ENCODE measurements at regions not wholly inside any gene's neighbourhood (a gene's known extent, or its start where the extent isn't known, plus 50 kb on each side); places are given as distances from the start of the nearest gene placed in this dataset.

- intact Hi-C loops (cut with micrococcal nuclease; ENCODE audit: unreplicated experiment), result no loop called here
- Histone ChIP-seq H4K20me1 (ENCODE audit: insufficient read depth) (no peaks in the 10 kb centered on the region), H3K79me2 (ENCODE audit: low read depth) (no peaks in the 10 kb centered on the region), H3K27me3 (ENCODE audit: insufficient read depth, low read depth) (no peaks in the 10 kb centered on the region), H3K4me2 (no peak overlapping the region), H3K4me3 (no peak overlapping the region), H3K4me1 (replicated peaks; ENCODE audit: insufficient read depth) (no peaks in the 10 kb centered on the region), H3K9me3 (ENCODE audit: insufficient read depth, low read depth) (no peaks in the 10 kb centered on the region; the same call in 1 of the 2 replicates), H3K9me2 (ENCODE audit: insufficient read depth) (no peaks in the 10 kb centered on the region), H2AFZ (no peak overlapping the region), H3K36me3 (ENCODE audit: low read depth) (no peaks in the 10 kb centered on the region), H3K27ac (no peak overlapping the region), H3F3A (ENCODE audit: insufficient read depth, low read depth) (no peaks in the 10 kb centered on the region)
- ChIA-PET POLR2A (ENCODE audit: unreplicated experiment) (no interaction called here), CTCF (no interaction called here)
- DNase-seq, result no peak
- no TSS peak for BruUV-seq (replicated peaks)
- TF ChIP-seq CTCF (conservative IDR thresholded peaks at IDR 0.05) (no peak), EZH2 (IDR thresholded peaks at IDR 0.05; ENCODE audit: low read depth) (no peak)
These were observed 121.3 kb upstream of the TBL1XR1 start for GRCh38 chr3:177318559-177318958.

- BruUV-seq (replicated peaks), result no TSS peak
- Histone ChIP-seq H3K27ac (no peak overlapping the region), H3F3A (ENCODE audit: insufficient read depth, low read depth) (no peaks in the 10 kb centered on the region), H3K4me3 (no peak overlapping the region), H3K4me2 (no peak overlapping the region), H4K20me1 (ENCODE audit: insufficient read depth) (no peaks in the 10 kb centered on the region), H3K36me3 (ENCODE audit: low read depth) (no peaks in the 10 kb centered on the region), H3K79me2 (ENCODE audit: low read depth) (no peaks in the 10 kb centered on the region), H3K27me3 (ENCODE audit: insufficient read depth, low read depth) (no peaks in the 10 kb centered on the region), H3K4me1 (replicated peaks; ENCODE audit: insufficient read depth) (no peaks in the 10 kb centered on the region), H3K9me2 (ENCODE audit: insufficient read depth) (no peaks in the 10 kb centered on the region), H3K9me3 (ENCODE audit: insufficient read depth, low read depth) (no peaks in the 10 kb centered on the region; the same call in 1 of the 2 replicates), H2AFZ (no peak overlapping the region; the same call in 1 of the 2 replicates)
- no peak for DNase-seq
- ChIA-PET POLR2A (ENCODE audit: unreplicated experiment) (no interaction called here), CTCF (no interaction called here)
- TF ChIP-seq EZH2 (IDR thresholded peaks at IDR 0.05; ENCODE audit: low read depth) (no peak), CTCF (conservative IDR thresholded peaks at IDR 0.05) (no peak)
- intact Hi-C loops (cut with micrococcal nuclease; ENCODE audit: unreplicated experiment), result no loop called here
These were observed 123.5 kb upstream of the TBL1XR1 start for GRCh38 chr3:177320765-177321247.

GRCh38 chr3:177321819-177322218, 124.5 kb upstream of the TBL1XR1 start:
- H3K36me3 ChIP-seq (ENCODE audit: low read depth), result no peaks in the 10 kb centered on the region
- ChIA-PET POLR2A (ENCODE audit: unreplicated experiment) (no interaction called here), CTCF (no interaction called here)
- no peaks in the 10 kb centered on the region for H4K20me1 ChIP-seq (ENCODE audit: insufficient read depth)
- H3K4me1 ChIP-seq (replicated peaks; ENCODE audit: insufficient read depth), result no peaks in the 10 kb centered on the region
- H3K27me3 ChIP-seq (ENCODE audit: insufficient read depth, low read depth), result no peaks in the 10 kb centered on the region
- H3K79me2 ChIP-seq (ENCODE audit: low read depth), result no peaks in the 10 kb centered on the region
- intact Hi-C loops (cut with micrococcal nuclease; ENCODE audit: unreplicated experiment), result no loop called here
- no peak overlapping the region for H3K4me2 ChIP-seq
- no peak overlapping the region for H3K27ac ChIP-seq
- no peak overlapping the region for H2AFZ ChIP-seq
- TF ChIP-seq EZH2 (IDR thresholded peaks at IDR 0.05; ENCODE audit: low read depth) (no peak), CTCF (conservative IDR thresholded peaks at IDR 0.05) (no peak)
- no TSS peak for BruUV-seq (replicated peaks)
- H3K9me3 ChIP-seq (ENCODE audit: insufficient read depth, low read depth), result no peaks in the 10 kb centered on the region; the same call in 1 of the 2 replicates
- H3F3A ChIP-seq (ENCODE audit: insufficient read depth, low read depth), result no peaks in the 10 kb centered on the region
- H3K4me3 ChIP-seq, result no peak overlapping the region
- no peak for DNase-seq
- H3K9me2 ChIP-seq (ENCODE audit: insufficient read depth), result no peaks in the 10 kb centered on the region

Measured in PC-9 (cell line).